PC-3 (cell line): ENCODE measurements at regions not wholly inside any gene's neighbourhood (a gene's known extent, or its start where the extent isn't known, plus 50 kb on each side); places are given as distances from the start of the nearest gene placed in this dataset.

Experiments
- CTCF ChIP-seq: fragments of 300-600 bp; sonication (generic); conservative IDR thresholded peaks from 2 replicates; pipeline ENCODE4 v1.5.1; 2017; ENCODE audit warnings: antibody characterized with exemption, low read depth, mild to moderate bottlenecking, low read length
- EZH2 ChIP-seq: fragments of 300-600 bp; sonication (generic); IDR thresholded peaks from one replicate; pipeline ENCODE4 v1.6.1; 2017; ENCODE audit warnings: antibody characterized with exemption, mild to moderate bottlenecking, low read length; ENCODE audit not compliant: unreplicated experiment

- TF ChIP-seq CTCF (no peak), EZH2 (no peak)
These were observed 74.1 kb upstream of the POU3F1 start for GRCh38 chr1:38120552-38121230.
